ENCODE measurements at regions not wholly inside any gene's neighbourhood (a gene's known extent, or its start where the extent isn't known, plus 50 kb on each side); places are given as distances from the start of the nearest gene placed in this dataset.
"Not testable (repeated sequence)": the region's sequence is repeated elsewhere in the genome, so short reads cannot be mapped to it uniquely, and the experiment has no call there.

- peaks cover 0 to 13% (median 6%) of the 10 kb centered on the region in 11 donors for H3K9me3 Mint-ChIP-seq
These were observed 162.3 kb downstream of the TPBG start for GRCh38 chr6:82525775-82526495.

GRCh38 chr6:82529960-82530460 lies 166.4 kb downstream of the TPBG start:
- H3K36me3 Mint-ChIP-seq, CTCF ChIA-PET: not testable (repeated sequence)

More at GRCh38 chr6:82525775-82526495, 162.3 kb downstream of the TPBG start:
- no peaks in the 10 kb centered on the region for H3K4me1 ChIP-seq (ENCODE audit: control insufficient read depth in 2 of 2, insufficient read depth in 2 of 2, low read length in 2 of 2)
- ChIA-PET CTCF (no interaction called here), POLR2A (no interaction called here)
- no peak overlapping the region for H3K4me3 Mint-ChIP-seq
- H3K27me3 ChIP-seq (ENCODE audit: control insufficient read depth in 2 of 2, insufficient read depth in 2 of 2, low read length in 2 of 2), result no peaks in the 10 kb centered on the region
- H3K36me3 ChIP-seq (ENCODE audit: control insufficient read depth in 2 of 3, insufficient read depth in 3 of 3, low read length in 3 of 3), result no peaks in the 10 kb centered on the region
- H3K9me3 ChIP-seq (ENCODE audit: control insufficient read depth in 2 of 3, low read length in 3 of 3), result no peaks in the 10 kb centered on the region
- DNase-seq (no peak), ATAC-seq (no peak)
- peaks cover 0 to 6% (median 0%) of the 10 kb centered on the region in 5 donors for H3K27me3 Mint-ChIP-seq
- no peaks in the 10 kb centered on the region for H3K36me3 Mint-ChIP-seq
- no peak overlapping the region for H3K4me3 ChIP-seq (ENCODE audit: low read length)
- H3K4me1 Mint-ChIP-seq, result no peaks in the 10 kb centered on the region
- no peak overlapping the region for H3K27ac ChIP-seq (ENCODE audit: low read depth, low read length)
- H3K27ac Mint-ChIP-seq, result no peak overlapping the region
- intact Hi-C loops (cut with micrococcal nuclease), result no loop called here

GRCh38 chr6:82534876-82535275 lies 171.3 kb downstream of the TPBG start:
- intact Hi-C loops (cut with micrococcal nuclease), result no loop called here
- H3K27me3 ChIP-seq (ENCODE audit: control insufficient read depth in 2 of 2, insufficient read depth in 2 of 2, low read length in 2 of 2), result no peaks in the 10 kb centered on the region
- H3K9me3 ChIP-seq (ENCODE audit: control insufficient read depth in 2 of 3, low read length in 3 of 3), result no peaks in the 10 kb centered on the region
- no peak overlapping the region for H3K4me3 Mint-ChIP-seq
- H3K9me3 Mint-ChIP-seq, result peaks cover 0 to 12% (median 2%) of the 10 kb centered on the region in 11 donors
- ATAC-seq (no peak), DNase-seq (no peak)
- CTCF ChIA-PET, result no interaction called here
- peaks cover 0 to 3% (median 0%) of the 10 kb centered on the region in 5 donors for H3K27me3 Mint-ChIP-seq
- no peak overlapping the region for H3K27ac Mint-ChIP-seq
- H3K4me1 ChIP-seq (ENCODE audit: control insufficient read depth in 2 of 2, insufficient read depth in 2 of 2, low read length in 2 of 2), result no peaks in the 10 kb centered on the region
- H3K4me3 ChIP-seq (ENCODE audit: low read length), result no peak overlapping the region
- no peaks in the 10 kb centered on the region for H3K36me3 Mint-ChIP-seq
- H3K4me1 Mint-ChIP-seq, result no peaks in the 10 kb centered on the region
- H3K27ac ChIP-seq (ENCODE audit: low read depth, low read length), result no peak overlapping the region
- H3K36me3 ChIP-seq (ENCODE audit: control insufficient read depth in 2 of 3, insufficient read depth in 3 of 3, low read length in 3 of 3), result no peaks in the 10 kb centered on the region
- POLR2A ChIA-PET, result no interaction called here

More at GRCh38 chr6:82529960-82530460, 166.4 kb downstream of the TPBG start:
- ATAC-seq; intact Hi-C loops (cut with micrococcal nuclease); H3K36me3 ChIP-seq (ENCODE audit: control insufficient read depth in 2 of 3, insufficient read depth in 3 of 3, low read length in 3 of 3); POLR2A ChIA-PET; H3K4me1 ChIP-seq (ENCODE audit: control insufficient read depth in 2 of 2, insufficient read depth in 2 of 2, low read length in 2 of 2); H3K4me1 Mint-ChIP-seq; H3K27ac ChIP-seq (ENCODE audit: low read depth, low read length); H3K27me3 ChIP-seq (ENCODE audit: control insufficient read depth in 2 of 2, insufficient read depth in 2 of 2, low read length in 2 of 2); H3K27ac Mint-ChIP-seq; H3K4me3 ChIP-seq (ENCODE audit: low read length); H3K27me3 Mint-ChIP-seq; H3K9me3 ChIP-seq (ENCODE audit: control insufficient read depth in 2 of 3, low read length in 3 of 3); H3K4me3 Mint-ChIP-seq; DNase-seq: not testable (repeated sequence)
- peaks cover 0 to 17% (median 6%) of the 10 kb centered on the region in 11 donors for H3K9me3 Mint-ChIP-seq

- H3K27me3 ChIP-seq (ENCODE audit: control insufficient read depth in 2 of 2, insufficient read depth in 2 of 2, low read length in 2 of 2); CTCF ChIA-PET; H3K27ac Mint-ChIP-seq; H3K9me3 ChIP-seq (ENCODE audit: control insufficient read depth in 2 of 3, low read length in 3 of 3); H3K27me3 Mint-ChIP-seq; H3K4me3 ChIP-seq (ENCODE audit: low read length); H3K36me3 ChIP-seq (ENCODE audit: control insufficient read depth in 2 of 3, insufficient read depth in 3 of 3, low read length in 3 of 3); H3K36me3 Mint-ChIP-seq; H3K27ac ChIP-seq (ENCODE audit: low read depth, low read length); H3K4me3 Mint-ChIP-seq; POLR2A ChIA-PET; H3K4me1 Mint-ChIP-seq; DNase-seq; ATAC-seq; intact Hi-C loops (cut with micrococcal nuclease); H3K4me1 ChIP-seq (ENCODE audit: control insufficient read depth in 2 of 2, insufficient read depth in 2 of 2, low read length in 2 of 2): not testable (repeated sequence)
- H3K9me3 Mint-ChIP-seq, result peaks cover 0 to 37% (median 6%) of the 10 kb centered on the region in 11 donors
These were observed 185.9 kb downstream of the TPBG start for GRCh38 chr6:82549480-82549879.

- POLR2A ChIA-PET; H3K27me3 Mint-ChIP-seq; H3K36me3 ChIP-seq (ENCODE audit: control insufficient read depth in 2 of 3, insufficient read depth in 3 of 3, low read length in 3 of 3); H3K27me3 ChIP-seq (ENCODE audit: control insufficient read depth in 2 of 2, insufficient read depth in 2 of 2, low read length in 2 of 2); H3K9me3 ChIP-seq (ENCODE audit: control insufficient read depth in 2 of 3, low read length in 3 of 3); H3K27ac ChIP-seq (ENCODE audit: low read depth, low read length); H3K36me3 Mint-ChIP-seq; H3K4me1 Mint-ChIP-seq; H3K4me1 ChIP-seq (ENCODE audit: control insufficient read depth in 2 of 2, insufficient read depth in 2 of 2, low read length in 2 of 2); H3K4me3 Mint-ChIP-seq; H3K27ac Mint-ChIP-seq; ATAC-seq; H3K4me3 ChIP-seq (ENCODE audit: low read length); intact Hi-C loops (cut with micrococcal nuclease); CTCF ChIA-PET; DNase-seq: not testable (repeated sequence)
- peaks cover 0 to 23% (median 5%) of the 10 kb centered on the region in 11 donors for H3K9me3 Mint-ChIP-seq
These were observed 187.7 kb downstream of the TPBG start for GRCh38 chr6:82551311-82551710.

- ATAC-seq (no peak), DNase-seq (no peak)
- intact Hi-C loops (cut with micrococcal nuclease), result no loop called here
- no peak overlapping the region for H3K27ac Mint-ChIP-seq
- POLR2A ChIA-PET, result no interaction called here
- Histone ChIP-seq H3K9me3 (ENCODE audit: control insufficient read depth in 2 of 3, low read length in 3 of 3) (no peaks in the 10 kb centered on the region), H3K27ac (ENCODE audit: low read depth, low read length) (no peak overlapping the region), H3K36me3 (ENCODE audit: control insufficient read depth in 2 of 3, insufficient read depth in 3 of 3, low read length in 3 of 3) (no peaks in the 10 kb centered on the region), H3K4me1 (ENCODE audit: control insufficient read depth in 2 of 2, insufficient read depth in 2 of 2, low read length in 2 of 2) (no peaks in the 10 kb centered on the region), H3K27me3 (ENCODE audit: control insufficient read depth in 2 of 2, insufficient read depth in 2 of 2, low read length in 2 of 2) (no peaks in the 10 kb centered on the region), H3K4me3 (ENCODE audit: low read length) (no peak overlapping the region)
- no peaks in the 10 kb centered on the region for H3K36me3 Mint-ChIP-seq
- H3K4me1 Mint-ChIP-seq, result no peaks in the 10 kb centered on the region
- H3K9me3 Mint-ChIP-seq, result peaks cover 0 to 18% (median 4%) of the 10 kb centered on the region in 11 donors
- no peaks in the 10 kb centered on the region for H3K27me3 Mint-ChIP-seq
- no peak overlapping the region for H3K4me3 Mint-ChIP-seq
- CTCF ChIA-PET, result no interaction called here
These were observed 188.2 kb downstream of the TPBG start for GRCh38 chr6:82551831-82552230.

GRCh38 chr6:82553863-82554531 lies 190.4 kb downstream of the TPBG start:
- Mint-ChIP-seq H3K4me1 (no peaks in the 10 kb centered on the region), H3K4me3 (no peak overlapping the region), H3K27ac (no peak overlapping the region), H3K36me3 (no peaks in the 10 kb centered on the region), H3K9me3 (peaks cover 0 to 18% (median 4%) of the 10 kb centered on the region in 11 donors), H3K27me3 (peaks cover 0 to 4% (median 0%) of the 10 kb centered on the region in 5 donors)
- Histone ChIP-seq H3K27me3 (ENCODE audit: control insufficient read depth in 2 of 2, insufficient read depth in 2 of 2, low read length in 2 of 2) (no peaks in the 10 kb centered on the region), H3K4me3 (ENCODE audit: low read length) (no peak overlapping the region), H3K27ac (ENCODE audit: low read depth, low read length) (no peak overlapping the region), H3K36me3 (ENCODE audit: control insufficient read depth in 2 of 3, insufficient read depth in 3 of 3, low read length in 3 of 3) (no peaks in the 10 kb centered on the region), H3K9me3 (ENCODE audit: control insufficient read depth in 2 of 3, low read length in 3 of 3) (no peaks in the 10 kb centered on the region), H3K4me1 (ENCODE audit: control insufficient read depth in 2 of 2, insufficient read depth in 2 of 2, low read length in 2 of 2) (no peaks in the 10 kb centered on the region)
- DNase-seq (no peak), ATAC-seq (no peak)
- CTCF ChIA-PET, result no interaction called here
- POLR2A ChIA-PET, result no interaction called here
- intact Hi-C loops (cut with micrococcal nuclease), result no loop called here
